Fibroblast of villous mesenchyme (primary cell): ENCODE measurements at regions not wholly inside any gene's neighbourhood (a gene's known extent, or its start where the extent isn't known, plus 50 kb on each side); places are given as distances from the start of the nearest gene placed in this dataset.

ENCODE experiments used
- DNase-seq: peaks from one replicate; pipeline ENCODE4 v3.0.0-alpha.2; 2010; ENCODE audit warnings: low read depth
- H3K4me3 ChIP-seq: 2 replicates; pipeline ENCODE4 v1.5.1; 2011; ENCODE audit warnings: low read depth, mild to moderate bottlenecking, low read length
- TF ChIP-seq, protein P1 (sequence below): IDR thresholded peaks from 2 replicates; pipeline ENCODE4 v1.5.1; 2012; ENCODE audit warnings: low read depth, mild to moderate bottlenecking, low read length; ENCODE audit not compliant: insufficient read depth

DNA sequence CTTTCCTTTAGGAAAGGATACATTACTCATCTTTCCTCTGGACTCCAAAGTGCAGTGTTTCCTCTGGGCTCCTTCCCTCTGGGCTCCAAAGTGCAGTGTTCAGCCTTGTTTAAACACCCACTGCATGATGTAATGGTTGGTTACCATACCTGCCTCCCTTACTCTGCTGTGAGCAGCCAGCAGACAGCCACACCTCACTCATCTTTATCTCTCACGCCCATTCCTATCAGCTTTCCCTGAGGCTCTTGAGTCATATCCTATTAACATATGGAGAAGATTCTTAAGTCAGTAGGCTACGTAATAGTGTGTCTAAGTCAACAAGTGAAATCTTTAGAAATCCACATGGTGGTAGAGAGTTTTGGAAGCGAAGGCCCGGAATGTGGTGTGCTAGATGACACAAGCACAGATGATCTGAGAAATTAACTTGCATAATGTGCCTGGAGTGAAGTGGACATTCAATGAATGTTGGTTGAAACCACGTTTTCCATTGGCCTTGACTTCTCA lies 97.2 kb upstream of the CTNNB1 start:
- TF ChIP-seq, protein P1, sequence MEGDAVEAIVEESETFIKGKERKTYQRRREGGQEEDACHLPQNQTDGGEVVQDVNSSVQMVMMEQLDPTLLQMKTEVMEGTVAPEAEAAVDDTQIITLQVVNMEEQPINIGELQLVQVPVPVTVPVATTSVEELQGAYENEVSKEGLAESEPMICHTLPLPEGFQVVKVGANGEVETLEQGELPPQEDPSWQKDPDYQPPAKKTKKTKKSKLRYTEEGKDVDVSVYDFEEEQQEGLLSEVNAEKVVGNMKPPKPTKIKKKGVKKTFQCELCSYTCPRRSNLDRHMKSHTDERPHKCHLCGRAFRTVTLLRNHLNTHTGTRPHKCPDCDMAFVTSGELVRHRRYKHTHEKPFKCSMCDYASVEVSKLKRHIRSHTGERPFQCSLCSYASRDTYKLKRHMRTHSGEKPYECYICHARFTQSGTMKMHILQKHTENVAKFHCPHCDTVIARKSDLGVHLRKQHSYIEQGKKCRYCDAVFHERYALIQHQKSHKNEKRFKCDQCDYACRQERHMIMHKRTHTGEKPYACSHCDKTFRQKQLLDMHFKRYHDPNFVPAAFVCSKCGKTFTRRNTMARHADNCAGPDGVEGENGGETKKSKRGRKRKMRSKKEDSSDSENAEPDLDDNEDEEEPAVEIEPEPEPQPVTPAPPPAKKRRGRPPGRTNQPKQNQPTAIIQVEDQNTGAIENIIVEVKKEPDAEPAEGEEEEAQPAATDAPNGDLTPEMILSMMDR: no peak
- no peak overlapping the region for H3K4me3 ChIP-seq
- DNase-seq: no peak

DNA sequence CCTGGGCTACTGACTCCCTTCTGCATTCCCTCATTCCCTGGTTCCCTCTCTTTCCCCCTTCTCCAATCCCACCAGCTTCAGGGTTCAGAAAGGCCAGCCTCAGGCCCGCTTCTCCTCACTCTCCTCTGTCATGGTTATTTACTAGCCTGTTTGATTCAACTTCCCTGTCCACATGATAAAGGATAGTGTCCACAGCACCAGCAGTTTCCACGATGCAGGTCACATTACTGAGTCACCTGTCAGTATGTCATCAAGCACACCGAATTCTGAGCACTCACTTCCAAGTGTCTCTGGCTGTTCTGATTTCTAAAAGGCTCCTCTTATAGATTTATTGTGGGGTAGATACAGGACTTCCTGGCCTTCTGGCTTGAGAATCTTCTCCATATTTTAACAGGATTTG lies 96.6 kb upstream of the CTNNB1 start:
- DNase-seq: no peak

DNA sequence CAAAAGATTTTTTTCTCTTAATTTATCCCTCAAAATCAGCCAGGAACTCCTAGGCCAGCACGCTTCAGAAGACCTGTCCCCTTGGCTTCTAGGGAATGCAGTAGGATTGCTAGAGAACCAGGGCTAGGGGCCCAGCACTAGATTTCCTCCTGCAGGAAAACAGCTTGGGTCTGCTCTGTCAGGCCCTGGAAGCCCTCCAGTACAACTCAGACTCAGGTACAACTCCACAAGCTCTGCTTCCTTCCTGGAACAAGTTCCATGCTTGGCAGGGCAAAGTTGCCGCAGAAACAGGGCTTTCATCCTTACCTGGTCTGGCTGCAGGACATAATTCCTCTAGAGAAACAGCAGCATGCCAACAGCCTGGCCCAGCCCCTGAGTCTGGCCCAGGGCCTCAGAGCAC lies 96.1 kb upstream of the CTNNB1 start:
- DNase-seq: no peak
- H3K4me3 ChIP-seq: no peak overlapping the region
- TF ChIP-seq, protein P1: no peak

More for the DNA sequence above, 96.6 kb upstream of the CTNNB1 start:
- H3K4me3 ChIP-seq: no peak overlapping the region
- TF ChIP-seq, protein P1: no peak

DNA sequence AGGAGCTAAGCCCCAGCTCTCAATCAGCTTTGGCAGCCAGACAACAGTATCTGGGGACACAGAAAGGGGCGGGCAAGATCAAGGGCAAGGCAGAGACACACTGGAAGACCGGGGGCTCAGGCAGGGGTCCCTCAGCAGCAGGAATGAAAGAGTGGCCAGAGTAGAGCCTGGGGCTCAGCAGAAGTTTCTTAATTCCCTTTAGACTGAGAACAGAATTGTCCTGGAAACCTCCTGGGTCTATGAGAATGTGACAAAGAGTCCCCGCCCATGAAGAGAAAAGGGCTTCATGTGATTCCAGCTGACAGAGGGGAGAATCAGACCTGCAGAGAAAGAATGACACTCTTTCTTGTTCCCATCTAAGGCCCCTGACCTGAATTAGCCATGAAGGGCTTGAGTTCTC lies 95.2 kb upstream of the CTNNB1 start:
- H3K4me3 ChIP-seq: no peak overlapping the region
- DNase-seq: no peak
- TF ChIP-seq, protein P1: no peak

DNA sequence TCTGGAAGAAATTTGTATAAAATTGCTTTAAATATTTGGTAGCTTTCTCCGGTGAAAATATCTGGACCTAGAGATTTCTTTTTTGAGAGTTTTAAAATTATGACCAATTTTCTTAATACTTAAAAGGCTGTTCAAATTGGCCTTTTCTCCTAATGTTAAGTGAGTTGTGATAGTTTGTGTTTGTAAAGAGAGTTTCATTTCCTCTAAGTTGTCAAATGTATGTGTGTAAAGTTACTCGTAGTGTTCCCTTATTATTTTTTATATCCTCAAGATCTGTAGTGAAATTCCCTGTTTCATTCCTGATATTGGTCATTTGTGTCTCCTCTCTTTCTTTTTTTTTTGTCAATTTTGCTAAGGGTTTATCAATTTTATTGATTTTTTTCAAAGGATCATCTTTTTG lies 92.6 kb upstream of the CTNNB1 start:
- no peak overlapping the region for H3K4me3 ChIP-seq
- TF ChIP-seq, protein P1: no peak
- DNase-seq: no peak

DNA sequence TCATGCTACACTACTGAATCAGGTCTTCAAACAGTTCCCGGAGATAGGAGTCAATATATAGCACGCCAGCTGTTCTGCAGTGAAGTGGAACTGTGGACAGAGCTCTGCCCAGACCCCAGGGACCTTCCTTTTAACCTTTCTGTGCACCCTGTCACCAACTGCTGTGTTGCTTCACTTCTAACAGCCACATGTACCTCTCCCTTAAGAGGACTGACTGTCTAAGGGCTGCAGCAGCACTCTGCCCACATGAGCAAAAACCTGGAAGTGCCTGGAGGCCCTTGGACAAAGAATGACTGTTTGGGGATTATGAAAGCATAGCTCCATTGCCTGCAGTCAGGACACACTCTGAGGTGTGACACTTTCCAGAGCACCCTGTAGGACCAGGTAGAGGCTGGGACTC lies 88.3 kb upstream of the CTNNB1 start:
- TF ChIP-seq, protein P1: no peak
- H3K4me3 ChIP-seq: no peak overlapping the region
- no peak for DNase-seq

DNA sequence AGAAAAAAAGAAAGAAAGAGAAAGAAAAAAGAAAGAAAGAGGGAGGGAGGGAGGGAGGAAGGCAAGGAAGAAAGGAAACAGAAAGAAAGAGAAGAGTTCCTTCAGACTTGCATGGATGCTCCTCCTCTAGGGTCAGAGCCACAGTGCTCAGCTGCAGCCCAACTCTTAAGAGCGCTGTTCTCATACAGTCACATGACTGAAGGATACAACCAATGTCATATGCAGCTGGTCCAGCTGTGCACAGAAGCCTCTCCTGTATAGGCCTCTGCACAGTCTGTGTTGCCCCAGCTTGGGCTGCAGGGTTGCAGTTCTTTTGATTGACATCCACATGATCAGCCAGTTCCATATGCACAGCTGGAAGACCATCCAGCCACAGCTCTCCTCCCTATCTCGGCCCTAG lies 86.8 kb upstream of the CTNNB1 start:
- DNase-seq: no peak
- H3K4me3 ChIP-seq: no peak overlapping the region
- TF ChIP-seq, protein P1: no peak
